Gastrocnemius medialis (tissue), 4 donors: ENCODE measurements at regions not wholly inside any gene's neighbourhood (a gene's known extent, or its start where the extent isn't known, plus 50 kb on each side); places are given as distances from the start of the nearest gene placed in this dataset.

Experiments
- CTCF ChIP-seq, 5 experiments: fragments of 450-650 bp in 3 of 5; fragments of 200-600 bp in 2 of 5; sonication (generic) in 2 of 5; IDR thresholded peaks in 4 of 5; conservative IDR thresholded peaks in 1 of 5; 1 replicate in 4 of 5; 2 replicates in 1 of 5; pipeline ENCODE4 v1.5.1; 2016 to 2019; ENCODE audit warnings: antibody characterized with exemption in 5 of 5, mild to moderate bottlenecking in 3 of 5, moderate library complexity in 3 of 5
- POLR2A ChIP-seq, 2 donors: fragments of 450-650 bp; IDR thresholded peaks; one replicate each; pipeline ENCODE4 v1.6.1; 2017; ENCODE audit warnings: antibody characterized with exemption in 2 of 2, mild to moderate bottlenecking in 2 of 2, moderate library complexity in 2 of 2

- TF ChIP-seq POLR2A (IDR thresholded peaks at IDR 0.05), result no peak
- no peak for TF ChIP-seq CTCF (IDR thresholded peaks at IDR 0.05 in 4 of 5, conservative IDR thresholded peaks at IDR 0.05 in 1 of 5)
Measured at GRCh38 chrX:20742106-20742505, 475.4 kb upstream of the RPS6KA3 start.
